Astrocyte (in vitro differentiated cells and primary cell): ENCODE measurements at regions not wholly inside any gene's neighbourhood (a gene's known extent, or its start where the extent isn't known, plus 50 kb on each side); places are given as distances from the start of the nearest gene placed in this dataset.

Source experiments
- DNase-seq: peaks from one replicate; pipeline ENCODE4 v3.0.0-alpha.2; 2010; ENCODE audit warnings: low read depth
- FAIRE-seq: peaks from 2 replicates; lab custom pipeline; 2011; peaks lifted over from hg19 to GRCh38; lab: Jason Lieb, UNC
- H2AFZ ChIP-seq: 2 replicates; pipeline ENCODE4 v1.6.0; 2012; ENCODE audit warnings: low read depth, low read length, inconsistent platforms
- H3K27ac ChIP-seq: 2 replicates; pipeline ENCODE4 v1.5.1; 2011; ENCODE audit warnings: low read depth, low read length, inconsistent platforms
- H3K27me3 ChIP-seq: 2 replicates; pipeline ENCODE4 v1.6.0; 2011; ENCODE audit warnings: low read length, inconsistent platforms; ENCODE audit not compliant: insufficient read depth
- H3K36me3 ChIP-seq: 2 replicates; pipeline ENCODE4 v1.5.1; 2011; ENCODE audit warnings: low read length, inconsistent platforms; ENCODE audit not compliant: insufficient read depth
- H3K4me1 ChIP-seq: 2 replicates; pipeline ENCODE4 v1.5.1; 2011; ENCODE audit warnings: low read length, inconsistent platforms; ENCODE audit not compliant: insufficient read depth
- H3K4me2 ChIP-seq: 2 replicates; pipeline ENCODE4 v1.6.0; 2012; ENCODE audit warnings: low read length, inconsistent platforms
- H3K4me3 ChIP-seq: 2 replicates; pipeline ENCODE4 v1.5.1; 2011; ENCODE audit warnings: low read depth, mild to moderate bottlenecking, low read length, inconsistent platforms; ENCODE audit not compliant: insufficient read depth
- H3K79me2 ChIP-seq: 2 replicates; pipeline ENCODE4 v1.6.0; 2012; ENCODE audit warnings: mild to moderate bottlenecking, low read length, inconsistent platforms; ENCODE audit not compliant: insufficient read depth
- H3K9ac ChIP-seq: 2 replicates; pipeline ENCODE4 v1.6.0; 2012; ENCODE audit warnings: mild to moderate bottlenecking, low read length, inconsistent platforms
- H3K9me3 ChIP-seq: 2 replicates; pipeline ENCODE4 v1.5.1; 2012; ENCODE audit warnings: low read depth, mild to moderate bottlenecking, low read length, inconsistent platforms; ENCODE audit not compliant: insufficient read depth
- H4K20me1 ChIP-seq: 2 replicates; pipeline ENCODE4 v1.6.0; 2012; ENCODE audit warnings: low read length, inconsistent platforms; ENCODE audit not compliant: insufficient read depth
- H3K27ac Mint-ChIP-seq: one replicate; pipeline ENCODE4 v1.8.0; 2021; ENCODE audit warnings: mild to moderate bottlenecking, mixed read lengths; ENCODE audit not compliant: unreplicated experiment
- H3K27me3 Mint-ChIP-seq: one replicate; pipeline ENCODE4 v1.8.0; 2021; ENCODE audit warnings: low read depth, mixed read lengths; ENCODE audit not compliant: unreplicated experiment
- H3K36me3 Mint-ChIP-seq: one replicate; pipeline ENCODE4 v1.8.0; 2021; ENCODE audit warnings: low read depth, mixed read lengths; ENCODE audit not compliant: unreplicated experiment
- H3K4me1 Mint-ChIP-seq: one replicate; pipeline ENCODE4 v1.8.0; 2021; ENCODE audit warnings: low read depth, mixed read lengths; ENCODE audit not compliant: unreplicated experiment
- H3K4me3 Mint-ChIP-seq: one replicate; pipeline ENCODE4 v1.8.0; 2021; ENCODE audit warnings: mild to moderate bottlenecking, moderate library complexity, mixed read lengths; ENCODE audit not compliant: unreplicated experiment
- H3K9me3 Mint-ChIP-seq: one replicate; pipeline ENCODE4 v1.8.0; 2021; ENCODE audit warnings: mild to moderate bottlenecking, mixed read lengths; ENCODE audit not compliant: unreplicated experiment
- EZH2 ChIP-seq: IDR thresholded peaks from 2 replicates; pipeline ENCODE4 v1.6.1; 2012; ENCODE audit warnings: mild to moderate bottlenecking, low read length, inconsistent platforms; ENCODE audit not compliant: insufficient read depth
- TF ChIP-seq, protein P1 (sequence below): IDR thresholded peaks from 2 replicates; pipeline ENCODE4 v1.5.1; 2011; ENCODE audit warnings: low read depth, mild to moderate bottlenecking, inconsistent platforms, low read length, moderate library complexity; ENCODE audit not compliant: insufficient read depth

- no peak overlapping the region for H3K27ac Mint-ChIP-seq
- no peaks in the 10 kb centered on the region for H3K4me1 ChIP-seq
- H3K4me1 Mint-ChIP-seq = no peaks in the 10 kb centered on the region
- H3K4me3 ChIP-seq = no peak overlapping the region
- no peaks in the 10 kb centered on the region for H3K36me3 ChIP-seq
- H2AFZ ChIP-seq = no peak overlapping the region
- H3K27me3 ChIP-seq = no peaks in the 10 kb centered on the region
- TF ChIP-seq EZH2 = no peak
- TF ChIP-seq, protein P1, sequence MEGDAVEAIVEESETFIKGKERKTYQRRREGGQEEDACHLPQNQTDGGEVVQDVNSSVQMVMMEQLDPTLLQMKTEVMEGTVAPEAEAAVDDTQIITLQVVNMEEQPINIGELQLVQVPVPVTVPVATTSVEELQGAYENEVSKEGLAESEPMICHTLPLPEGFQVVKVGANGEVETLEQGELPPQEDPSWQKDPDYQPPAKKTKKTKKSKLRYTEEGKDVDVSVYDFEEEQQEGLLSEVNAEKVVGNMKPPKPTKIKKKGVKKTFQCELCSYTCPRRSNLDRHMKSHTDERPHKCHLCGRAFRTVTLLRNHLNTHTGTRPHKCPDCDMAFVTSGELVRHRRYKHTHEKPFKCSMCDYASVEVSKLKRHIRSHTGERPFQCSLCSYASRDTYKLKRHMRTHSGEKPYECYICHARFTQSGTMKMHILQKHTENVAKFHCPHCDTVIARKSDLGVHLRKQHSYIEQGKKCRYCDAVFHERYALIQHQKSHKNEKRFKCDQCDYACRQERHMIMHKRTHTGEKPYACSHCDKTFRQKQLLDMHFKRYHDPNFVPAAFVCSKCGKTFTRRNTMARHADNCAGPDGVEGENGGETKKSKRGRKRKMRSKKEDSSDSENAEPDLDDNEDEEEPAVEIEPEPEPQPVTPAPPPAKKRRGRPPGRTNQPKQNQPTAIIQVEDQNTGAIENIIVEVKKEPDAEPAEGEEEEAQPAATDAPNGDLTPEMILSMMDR = no peak
- no peak overlapping the region for H3K4me3 Mint-ChIP-seq
- peaks cover 3% of the 10 kb centered on the region for H3K27me3 Mint-ChIP-seq
- H3K9me3 Mint-ChIP-seq = no peaks in the 10 kb centered on the region
- no peaks in the 10 kb centered on the region for H3K79me2 ChIP-seq
- H3K9ac ChIP-seq = no peak overlapping the region
- no peaks in the 10 kb centered on the region for H3K36me3 Mint-ChIP-seq
- no peak overlapping the region for H3K4me2 ChIP-seq
- no peaks in the 10 kb centered on the region for H3K9me3 ChIP-seq
- DNase-seq (no peak), FAIRE-seq (peak; percentile 52)
- no peak overlapping the region for H3K27ac ChIP-seq
- H4K20me1 ChIP-seq = no peaks in the 10 kb centered on the region
Measured at GRCh38 chr2:18403921-18404522, 156.4 kb downstream of the RDH14 start.

- no peak for DNase-seq
- Histone ChIP-seq H3K9ac (no peak overlapping the region), H3K4me3 (no peak overlapping the region), H2AFZ (no peak overlapping the region), H3K79me2 (no peaks in the 10 kb centered on the region), H3K4me2 (no peak overlapping the region), H3K27ac (no peak overlapping the region), H3K9me3 (no peaks in the 10 kb centered on the region), H3K27me3 (no peaks in the 10 kb centered on the region), H3K36me3 (no peaks in the 10 kb centered on the region), H4K20me1 (no peaks in the 10 kb centered on the region), H3K4me1 (no peaks in the 10 kb centered on the region)
- no peak for TF ChIP-seq EZH2
- TF ChIP-seq, protein P1 = no peak
- H3K27ac Mint-ChIP-seq = no peak overlapping the region
- no peak for FAIRE-seq
- no peaks in the 10 kb centered on the region for H3K4me1 Mint-ChIP-seq
- no peak overlapping the region for H3K4me3 Mint-ChIP-seq
- no peaks in the 10 kb centered on the region for H3K9me3 Mint-ChIP-seq
- no peaks in the 10 kb centered on the region for H3K36me3 Mint-ChIP-seq
- H3K27me3 Mint-ChIP-seq = peaks cover 3% of the 10 kb centered on the region
Measured at GRCh38 chr2:18402831-18403230, 157.6 kb downstream of the RDH14 start.

- H3K4me3 ChIP-seq = no peak overlapping the region
- Mint-ChIP-seq H3K27ac (no peak overlapping the region), H3K9me3 (no peaks in the 10 kb centered on the region), H3K36me3 (no peaks in the 10 kb centered on the region), H3K27me3 (peaks cover 4% of the 10 kb centered on the region), H3K4me1 (no peaks in the 10 kb centered on the region), H3K4me3 (no peak overlapping the region)
- H3K9ac ChIP-seq = no peak overlapping the region
- DNase-seq (no peak), FAIRE-seq (no peak)
- no peaks in the 10 kb centered on the region for H3K9me3 ChIP-seq
- no peak overlapping the region for H2AFZ ChIP-seq
- H3K27ac ChIP-seq = no peak overlapping the region
- H3K27me3 ChIP-seq = no peaks in the 10 kb centered on the region
- H3K79me2 ChIP-seq = no peaks in the 10 kb centered on the region
- no peaks in the 10 kb centered on the region for H4K20me1 ChIP-seq
- H3K4me2 ChIP-seq = no peak overlapping the region
- no peaks in the 10 kb centered on the region for H3K36me3 ChIP-seq
- TF ChIP-seq, protein P1 = no peak
- no peak for TF ChIP-seq EZH2
- H3K4me1 ChIP-seq = no peaks in the 10 kb centered on the region
Measured at GRCh38 chr2:18401471-18401870, 159.0 kb downstream of the RDH14 start.
